CD4-positive, alpha-beta T cell treated with Interleukin-4 for 1 hour (primary cell): ENCODE measurements at regions not wholly inside any gene's neighbourhood (a gene's known extent, or its start where the extent isn't known, plus 50 kb on each side); places are given as distances from the start of the nearest gene placed in this dataset.

ENCODE experiments used
- DNase-seq, 2 donors: peaks; one replicate each; pipeline ENCODE4 v3.0.0-alpha.2; 2020 to 2022

- no peak for DNase-seq
These were observed 125.3 kb upstream of the RUNX3 start for GRCh38 chr1:25055324-25055780.

- DNase-seq, result no peak
These were observed 124.6 kb upstream of the RUNX3 start for GRCh38 chr1:25054526-25055323.

GRCh38 chr1:25053576-25054250 is 123.6 kb upstream of the RUNX3 start:
- no peak for DNase-seq

- DNase-seq, result no peak
These were observed 121.8 kb upstream of the RUNX3 start for GRCh38 chr1:25051906-25052305.

- no peak for DNase-seq
These were observed 121.4 kb upstream of the RUNX3 start for GRCh38 chr1:25051504-25051903.

- DNase-seq, result no peak
These were observed 120.1 kb upstream of the RUNX3 start for GRCh38 chr1:25050165-25050564.

GRCh38 chr1:25049190-25049589 is 119.1 kb upstream of the RUNX3 start:
- no peak for DNase-seq

- DNase-seq, result no peak
These were observed 118.7 kb upstream of the RUNX3 start for GRCh38 chr1:25048728-25049127.

GRCh38 chr1:25047506-25048240 is 117.6 kb upstream of the RUNX3 start:
- no peak for DNase-seq

GRCh38 chr1:25046194-25046532 is 116.1 kb upstream of the RUNX3 start:
- no peak for DNase-seq

- no peak for DNase-seq
These were observed 115.6 kb upstream of the RUNX3 start for GRCh38 chr1:25045480-25046193.

- no peak for DNase-seq
These were observed 113.1 kb upstream of the RUNX3 start for GRCh38 chr1:25043228-25043580.

- DNase-seq, result no peak
These were observed 112.5 kb upstream of the RUNX3 start for GRCh38 chr1:25042331-25043227.

- DNase-seq, result no peak
These were observed 111.8 kb upstream of the RUNX3 start for GRCh38 chr1:25041916-25042315.

GRCh38 chr1:25040122-25040685 is 110.1 kb upstream of the RUNX3 start:
- no peak for DNase-seq

GRCh38 chr1:25039229-25039628 is 109.2 kb upstream of the RUNX3 start:
- no peak for DNase-seq

- DNase-seq, result no peak
These were observed 108.6 kb upstream of the RUNX3 start for GRCh38 chr1:25038699-25039098.

GRCh38 chr1:25037174-25038074 is 107.3 kb upstream of the RUNX3 start:
- peak; percentile 71 to 81 for DNase-seq

GRCh38 chr1:25036117-25036546 is 106.1 kb upstream of the RUNX3 start:
- DNase-seq, result peak; percentile 43 to 53

GRCh38 chr1:25035523-25036116 is 105.5 kb upstream of the RUNX3 start:
- no peak for DNase-seq
